Loucy (cell line): ENCODE measurements at regions not wholly inside any gene's neighbourhood (a gene's known extent, or its start where the extent isn't known, plus 50 kb on each side); places are given as distances from the start of the nearest gene placed in this dataset.

Experiments
- CTCF ChIP-seq: fragments of 200-600 bp; sonication (generic); conservative IDR thresholded peaks from 2 replicates; pipeline ENCODE4 v1.5.1; 2014; ENCODE audit warnings: mild to moderate bottlenecking, antibody characterized with exemption, low read length
- EZH2phosphoT487 ChIP-seq: fragments of 200-600 bp; IDR thresholded peaks from 2 replicates; pipeline ENCODE4 v1.6.1; 2018; ENCODE audit warnings: antibody characterized with exemption, mild to moderate bottlenecking, moderate library complexity, borderline replicate concordance

DNA sequence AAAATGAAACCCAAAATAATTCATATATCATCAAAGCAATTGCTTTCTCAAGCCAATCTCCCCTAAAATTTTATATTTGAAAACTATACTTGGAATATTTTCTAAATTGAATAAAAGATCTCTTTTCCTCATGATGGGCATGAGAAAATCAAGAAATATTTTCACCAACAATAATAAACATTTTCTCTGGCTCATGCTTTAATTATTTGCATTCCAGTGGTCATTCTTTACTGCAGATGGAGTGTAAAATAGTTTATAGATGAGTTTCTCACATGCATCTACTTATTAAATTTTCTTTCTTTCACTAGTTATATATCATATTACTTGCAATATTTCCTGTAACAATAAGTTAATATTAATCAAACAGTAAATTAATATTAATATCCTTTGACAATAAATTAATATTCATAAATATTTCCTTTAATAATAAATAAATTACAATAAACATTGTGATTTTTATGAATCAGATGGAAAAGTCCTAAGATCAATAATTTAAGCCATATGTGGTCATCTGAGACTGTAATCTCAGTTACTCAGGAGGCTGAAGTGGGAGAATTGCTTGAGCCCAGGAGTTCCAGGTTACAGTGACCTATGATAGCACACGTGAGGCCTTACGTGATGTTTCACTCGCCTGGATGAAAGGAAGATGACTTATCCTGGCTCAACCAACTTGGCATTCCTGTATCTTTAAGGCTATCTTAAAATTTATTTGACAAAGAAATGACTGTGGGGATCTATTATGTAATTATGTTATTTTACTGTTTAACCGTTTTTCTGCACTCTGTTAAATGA is 958.8 kb downstream of the ZPLD1 start:
- no peak for TF ChIP-seq CTCF
- TF ChIP-seq EZH2phosphoT487, result no peak
